ENCODE measurements at regions not wholly inside any gene's neighbourhood (a gene's known extent, or its start where the extent isn't known, plus 50 kb on each side); places are given as distances from the start of the nearest gene placed in this dataset.

DNA sequence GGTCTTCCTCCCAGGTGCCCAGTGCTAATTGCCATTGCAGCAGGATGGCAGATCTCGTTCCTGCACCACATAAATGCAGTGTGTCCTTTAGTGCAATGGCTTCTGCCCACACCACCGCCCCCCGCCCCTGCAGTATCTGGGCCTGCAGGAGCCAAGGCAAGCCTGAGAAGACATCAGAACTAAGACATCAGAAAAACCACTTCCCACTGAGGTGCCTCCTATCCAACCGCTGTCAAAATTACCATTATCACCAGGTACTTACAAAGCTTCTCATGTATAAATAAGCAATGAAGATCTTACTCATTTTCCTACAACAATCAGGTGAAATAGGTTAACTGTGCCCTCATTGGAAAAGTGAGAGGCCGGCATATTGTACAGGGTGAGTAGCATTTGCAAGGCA, 228.8 kb downstream of the FBXO15 start:
- no peak for DNase-seq (ENCODE audit: low spot score)

DNA sequence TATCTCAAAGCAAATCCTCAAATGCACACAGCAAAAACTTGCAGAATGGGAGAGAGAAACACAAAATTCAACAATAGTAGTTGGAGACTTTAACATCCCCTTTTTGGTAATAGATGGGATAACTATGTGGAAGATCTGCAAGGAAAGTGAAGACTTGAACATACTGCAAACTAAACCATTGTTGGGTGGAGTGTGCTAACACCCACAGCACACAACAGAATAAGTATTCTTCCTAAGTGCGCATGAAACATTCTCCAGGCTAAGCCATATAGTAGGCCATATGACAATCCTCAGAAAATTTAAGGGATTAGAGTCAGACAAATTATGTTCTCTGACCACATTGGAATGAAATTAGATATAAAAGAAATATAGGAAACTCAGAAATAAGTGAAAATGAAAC, 230.6 kb downstream of the FBXO15 start:
- DNase-seq (ENCODE audit: low spot score), result no peak

DNA sequence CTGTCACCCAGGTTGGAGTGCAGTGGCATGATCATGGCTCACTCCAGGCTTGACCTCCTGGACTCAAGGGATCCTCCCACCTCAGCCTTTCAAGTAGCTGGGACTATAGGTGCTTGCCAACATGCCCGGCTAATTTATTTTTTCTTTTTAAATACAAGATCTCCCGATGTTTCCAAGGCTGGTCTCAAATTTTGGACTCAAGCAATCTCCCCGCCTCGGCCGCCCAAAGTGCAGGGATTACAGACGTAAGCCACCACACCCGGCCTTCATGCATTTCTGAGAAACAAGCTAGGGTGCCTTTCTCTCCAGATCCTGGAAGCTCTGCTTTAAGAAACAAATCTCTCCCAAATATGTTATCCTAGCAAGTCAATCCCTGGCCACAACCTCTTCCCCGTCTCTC, 234.1 kb downstream of the FBXO15 start:
- no peak for DNase-seq (ENCODE audit: low spot score)

DNA sequence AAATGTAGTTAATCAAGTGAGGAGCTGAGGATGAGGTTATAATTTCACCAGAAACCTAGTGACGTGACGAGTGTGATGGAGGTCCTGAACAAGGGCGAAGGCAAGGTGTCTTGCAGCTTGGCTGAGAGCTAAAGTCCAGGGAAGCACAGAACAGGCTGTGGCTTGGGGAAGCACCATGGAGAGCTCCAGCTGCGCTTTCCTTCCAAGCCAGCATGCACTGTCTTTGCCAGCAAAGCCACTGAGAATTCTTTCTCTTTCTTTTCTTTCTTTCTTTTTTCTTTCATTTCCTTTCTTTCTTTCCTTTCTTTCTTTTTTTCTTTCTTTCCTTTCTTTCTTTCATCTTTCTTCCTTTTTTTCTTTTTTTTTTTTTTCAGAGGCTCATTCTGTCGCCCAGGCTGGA, 239.3 kb downstream of the FBXO15 start:
- DNase-seq (ENCODE audit: low spot score), result no peak

DNA sequence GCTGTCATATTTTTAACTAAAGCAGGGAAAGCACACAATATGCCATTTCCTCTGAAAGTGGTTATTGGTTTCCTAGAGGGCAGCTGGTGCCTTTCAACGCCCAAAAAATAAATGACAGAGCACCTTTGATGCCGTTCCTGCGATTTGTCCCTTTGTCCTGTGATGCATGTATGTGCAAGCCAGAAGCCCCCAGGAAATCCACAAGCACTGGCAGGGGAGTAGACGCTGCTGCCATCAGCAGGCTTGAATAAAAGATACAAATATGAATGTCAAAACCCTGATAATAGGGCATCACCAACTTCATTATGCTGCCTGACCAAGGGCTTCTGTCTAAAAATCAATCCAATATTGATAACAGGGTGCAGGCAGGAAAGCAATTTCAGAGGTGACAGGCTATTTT, 246.1 kb downstream of the FBXO15 start:
- no peak for DNase-seq (ENCODE audit: low spot score)

DNA sequence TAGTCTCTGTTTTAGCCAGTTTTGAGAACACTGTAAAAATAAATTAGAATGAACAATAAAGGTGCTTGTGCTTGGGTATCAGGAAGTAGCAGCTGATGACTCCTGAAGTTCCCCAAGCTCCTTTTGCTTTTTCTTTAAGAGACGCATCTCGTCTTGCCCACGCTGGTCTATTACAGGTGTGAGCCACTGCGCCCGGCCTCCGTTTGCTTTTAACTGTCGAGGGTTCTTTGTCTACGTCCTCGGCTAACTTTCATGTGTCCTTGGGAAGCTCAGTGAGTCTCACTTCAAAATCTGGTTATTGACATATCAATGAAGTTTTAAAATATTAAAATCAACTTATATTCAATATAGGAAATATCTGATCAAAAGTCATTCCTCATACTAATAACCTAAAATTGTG, 246.5 kb downstream of the FBXO15 start:
- DNase-seq (ENCODE audit: low spot score), result no peak

DNA sequence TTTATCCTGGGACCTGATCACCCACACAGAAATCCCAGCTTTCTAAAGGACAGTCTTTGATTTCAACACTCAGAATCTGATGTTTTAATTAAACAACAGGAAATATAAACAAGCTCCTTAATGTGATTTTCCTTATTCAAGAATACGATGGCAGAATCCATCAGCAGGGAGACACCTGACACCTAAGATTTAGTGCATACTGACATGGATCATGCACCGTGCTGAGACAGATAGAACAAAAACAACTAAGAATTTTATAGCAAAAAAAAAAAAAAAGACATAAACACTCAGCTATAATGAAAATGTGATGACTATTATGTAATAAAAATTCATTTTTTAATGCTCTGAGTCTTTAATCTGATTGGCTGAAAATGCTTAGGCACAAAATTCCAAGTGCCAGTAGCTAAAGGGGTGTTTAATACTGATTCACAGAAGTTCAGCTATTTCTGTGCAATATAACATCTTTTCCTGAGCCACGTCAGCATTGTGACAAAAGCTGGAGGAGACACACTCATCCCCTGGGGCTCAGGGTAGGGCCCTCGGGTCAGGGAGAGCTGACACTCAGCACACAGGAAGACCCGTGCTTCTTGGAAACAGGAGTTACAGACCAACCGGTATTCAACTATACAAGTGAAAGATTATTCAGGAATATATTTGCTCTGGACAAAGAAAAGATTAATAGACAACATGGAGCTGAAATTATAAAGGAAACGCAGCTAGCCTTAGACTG, 247.4 kb downstream of the FBXO15 start:
- no peak for DNase-seq (ENCODE audit: low spot score)

DNA sequence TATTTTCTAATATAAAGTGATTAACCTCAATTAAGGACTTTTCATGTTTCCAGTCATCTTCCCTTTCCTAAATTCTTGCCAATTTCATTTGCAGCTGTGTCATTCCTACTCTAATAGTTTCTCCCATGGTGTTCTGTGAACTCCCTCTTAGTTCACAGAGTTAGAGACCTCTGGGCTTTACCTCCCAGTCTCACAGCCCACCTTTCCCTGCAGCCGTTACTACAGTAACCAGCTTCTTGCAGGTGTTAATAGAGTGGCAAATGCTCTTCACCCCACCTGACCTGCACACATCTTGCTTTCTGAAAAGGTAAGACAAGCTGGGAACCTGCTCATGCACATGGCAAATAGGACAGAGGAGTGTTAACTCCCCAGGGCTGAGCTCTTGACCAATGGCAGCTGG, 250.1 kb downstream of the FBXO15 start:
- no peak for DNase-seq (ENCODE audit: low spot score)

DNA sequence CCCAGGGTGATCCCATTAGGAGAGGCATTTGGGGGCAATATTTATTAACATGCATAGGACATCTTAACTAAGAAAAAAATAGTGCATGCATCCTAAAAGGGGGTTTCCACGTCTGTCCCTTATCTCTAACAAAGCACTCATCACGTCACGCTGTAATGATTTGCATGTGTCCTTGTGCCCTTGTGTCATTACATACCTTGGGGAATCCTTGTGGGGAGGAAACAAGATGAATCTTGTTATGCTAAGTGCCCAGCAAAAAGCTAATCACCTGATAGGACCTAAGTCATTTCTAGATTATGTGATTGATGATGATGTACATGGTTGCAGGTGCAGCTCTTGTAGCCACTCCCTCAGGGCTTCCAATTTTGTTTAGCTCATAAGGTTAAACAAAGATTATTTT, 250.9 kb downstream of the FBXO15 start:
- no peak for DNase-seq (ENCODE audit: low spot score)

DNA sequence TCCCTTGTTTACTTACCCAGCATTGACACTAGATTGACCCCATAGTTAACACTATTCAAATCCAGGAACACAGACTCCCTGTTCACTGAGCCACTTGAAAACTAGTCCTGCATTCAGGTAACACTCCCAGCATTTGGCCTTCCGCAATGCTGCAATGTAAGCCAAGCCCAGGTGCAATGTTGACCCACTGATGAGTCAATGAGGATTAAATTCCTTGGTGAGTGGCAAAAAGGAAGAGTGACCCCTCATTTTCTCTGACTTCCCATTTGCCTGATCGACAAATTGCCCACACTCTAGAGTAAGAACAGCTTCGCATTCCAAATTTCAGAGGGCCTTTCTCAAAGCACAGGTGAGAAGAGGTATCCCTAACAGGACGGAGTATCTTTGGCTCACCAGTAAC, 251.9 kb downstream of the FBXO15 start:
- DNase-seq (ENCODE audit: low spot score), result no peak

DNA sequence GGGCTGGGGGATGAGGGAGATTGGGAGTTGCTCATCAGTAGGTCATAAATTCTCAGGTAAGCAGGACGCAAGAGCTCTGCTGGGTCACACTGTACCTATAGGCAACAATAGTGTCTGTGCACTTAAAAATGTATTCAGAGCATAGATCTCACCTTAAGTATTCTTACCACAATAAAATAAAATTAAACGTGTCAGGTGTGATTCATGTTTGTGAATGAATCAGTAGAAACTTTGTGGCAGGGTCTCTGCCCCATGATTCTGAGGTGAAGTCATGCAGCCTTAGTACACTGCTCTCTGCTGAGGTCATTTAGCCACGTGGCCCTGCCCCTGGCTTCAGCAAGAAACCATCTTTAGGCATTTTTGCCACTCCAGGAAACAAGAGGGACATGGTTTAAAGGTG, 253.8 kb downstream of the FBXO15 start:
- DNase-seq (ENCODE audit: low spot score), result no peak

DNA sequence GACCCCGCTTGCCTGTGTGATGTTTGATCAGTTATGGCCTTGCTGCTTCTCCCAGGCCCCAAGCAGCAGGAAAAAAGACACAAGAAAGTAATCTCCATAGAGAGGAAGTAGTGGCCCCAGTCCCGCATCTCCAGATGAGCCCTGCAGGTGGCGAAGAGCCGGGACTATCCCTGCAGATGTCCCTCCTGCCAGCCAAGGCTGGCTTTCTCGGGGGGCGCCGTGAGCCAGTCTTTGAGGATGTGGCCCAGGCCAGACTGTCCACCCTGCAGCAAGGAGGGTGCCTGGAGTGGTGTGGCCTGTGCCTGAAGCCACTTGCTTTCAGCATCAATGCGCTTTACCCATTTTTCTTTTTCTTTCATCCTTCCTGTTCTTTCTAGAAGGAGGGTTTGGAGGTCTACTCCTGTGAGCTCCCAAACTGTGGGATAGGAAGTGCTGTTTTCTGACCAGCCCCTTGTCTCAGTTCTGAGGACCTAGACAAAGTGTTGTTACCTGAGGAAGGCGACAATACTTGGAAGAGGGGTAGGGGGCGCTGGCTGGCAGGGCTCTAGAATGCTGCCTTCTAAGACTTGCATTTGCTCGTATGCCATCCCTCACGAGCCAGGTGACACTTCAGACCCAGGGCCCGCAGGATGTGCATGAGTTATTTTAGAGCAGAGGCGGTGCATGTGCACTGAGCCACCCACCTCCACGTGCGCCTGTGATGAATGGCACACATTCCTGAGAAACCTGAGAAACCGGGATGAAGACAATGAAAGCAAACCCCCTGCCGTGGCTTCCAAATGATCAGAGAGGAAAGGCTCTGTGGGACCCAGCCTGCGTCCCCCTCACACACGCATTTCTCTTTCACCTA, 255.8 kb downstream of the FBXO15 start:
- DNase-seq (ENCODE audit: low spot score), result no peak

DNA sequence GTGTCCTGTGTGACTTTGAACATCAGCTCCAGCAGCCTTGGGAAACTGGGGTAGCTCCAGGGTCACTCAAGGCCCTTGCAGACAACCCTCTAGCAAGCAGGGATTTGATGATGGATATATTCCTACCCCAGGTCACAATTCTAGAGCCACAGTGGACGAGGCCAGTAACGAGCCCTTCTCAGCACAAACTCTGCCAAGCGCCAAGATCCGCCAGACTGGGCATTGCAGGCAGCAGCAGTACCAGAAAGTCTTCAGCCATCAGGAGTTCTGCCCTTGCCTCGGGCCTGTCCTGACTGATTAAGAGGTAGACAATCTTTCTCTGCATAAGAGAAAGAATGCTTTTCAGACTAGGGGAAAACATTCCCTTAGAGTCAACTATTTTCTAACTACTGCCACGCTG, 259.1 kb downstream of the FBXO15 start:
- DNase-seq (ENCODE audit: low spot score), result no peak

DNA sequence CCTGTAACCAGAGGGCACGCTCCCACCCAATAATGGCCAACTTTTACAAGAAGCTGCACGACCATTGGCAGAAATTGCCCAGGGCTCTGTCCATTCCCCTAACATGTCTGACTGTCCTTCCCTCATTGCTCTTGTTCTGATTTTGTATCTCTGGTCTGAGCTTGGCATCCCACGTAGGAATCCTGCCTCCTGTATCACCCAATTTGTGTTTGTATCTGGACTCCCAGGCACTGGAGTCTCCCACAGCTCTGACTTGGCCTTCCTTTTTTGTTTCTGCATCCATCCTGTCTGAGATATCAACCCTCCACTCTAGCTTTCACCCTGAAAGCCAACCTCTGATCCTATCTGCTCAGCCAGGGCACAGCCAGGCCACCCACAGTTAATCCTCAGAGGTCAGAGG, 259.8 kb downstream of the FBXO15 start:
- no peak for DNase-seq (ENCODE audit: low spot score)

DNA sequence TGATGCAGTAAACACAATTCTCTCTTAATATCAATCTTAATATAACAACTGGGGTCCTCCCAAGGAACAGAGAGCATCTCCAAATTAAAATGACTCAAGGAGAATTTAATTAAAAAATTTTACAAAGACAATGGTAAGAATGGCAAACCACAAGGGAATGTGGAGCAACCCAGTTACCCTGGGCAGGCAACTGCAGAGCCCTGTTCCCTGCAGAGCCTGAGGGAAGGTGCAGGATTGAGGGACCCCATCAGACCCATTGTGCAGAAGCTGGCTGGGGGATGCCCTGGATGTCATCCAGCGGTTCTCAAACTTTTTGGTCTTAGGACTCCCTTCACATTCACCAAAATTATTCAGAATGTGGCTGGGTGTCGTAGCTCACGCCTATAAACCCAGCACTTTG, 262.8 kb downstream of the FBXO15 start:
- DNase-seq (ENCODE audit: low spot score), result no peak

DNA sequence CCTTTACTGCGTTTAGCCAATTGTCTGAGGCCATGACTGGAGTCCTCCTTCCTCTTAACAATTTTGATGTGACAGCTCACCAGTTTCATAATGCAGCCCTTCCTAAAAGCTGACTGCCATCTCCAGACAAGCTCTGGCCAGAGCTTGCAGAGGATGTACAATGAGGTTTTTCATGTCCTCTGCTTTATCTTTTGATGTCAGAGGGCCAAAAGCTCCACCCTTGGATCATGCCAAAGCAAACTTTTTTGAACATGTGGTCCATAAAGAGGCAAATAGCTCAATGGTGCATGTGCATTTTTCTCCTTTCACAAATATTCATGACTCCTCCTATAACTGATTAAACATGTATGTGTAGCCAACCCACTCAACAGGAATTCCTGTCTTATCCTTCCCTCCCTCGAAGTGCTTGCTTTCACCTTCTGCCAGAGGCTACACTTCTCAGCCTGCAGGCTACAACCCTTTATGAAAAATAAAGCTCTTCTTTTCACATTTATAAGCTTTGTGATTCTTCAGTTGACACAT, 266.2 kb downstream of the FBXO15 start:
- no peak for DNase-seq (ENCODE audit: low spot score)

DNA sequence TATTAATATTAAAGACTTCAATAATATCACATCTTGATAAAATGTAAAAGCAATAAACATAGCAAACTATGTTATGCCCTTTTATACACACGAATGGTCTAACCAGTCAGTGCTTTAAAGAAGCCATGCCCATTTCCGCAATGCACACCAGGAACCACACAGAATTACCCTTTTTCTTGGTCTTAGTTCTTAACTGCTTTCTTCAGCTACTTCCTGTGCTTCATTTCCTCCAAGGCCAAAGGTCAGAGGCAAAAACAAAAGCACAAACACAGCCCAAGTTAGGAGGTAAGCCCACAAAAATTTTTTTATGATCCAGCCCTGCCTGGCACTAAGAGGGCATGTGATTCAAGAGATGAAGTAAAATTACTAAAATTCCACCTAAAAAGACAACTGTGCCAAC, 267.2 kb downstream of the FBXO15 start:
- no peak for DNase-seq (ENCODE audit: low spot score)

DNA sequence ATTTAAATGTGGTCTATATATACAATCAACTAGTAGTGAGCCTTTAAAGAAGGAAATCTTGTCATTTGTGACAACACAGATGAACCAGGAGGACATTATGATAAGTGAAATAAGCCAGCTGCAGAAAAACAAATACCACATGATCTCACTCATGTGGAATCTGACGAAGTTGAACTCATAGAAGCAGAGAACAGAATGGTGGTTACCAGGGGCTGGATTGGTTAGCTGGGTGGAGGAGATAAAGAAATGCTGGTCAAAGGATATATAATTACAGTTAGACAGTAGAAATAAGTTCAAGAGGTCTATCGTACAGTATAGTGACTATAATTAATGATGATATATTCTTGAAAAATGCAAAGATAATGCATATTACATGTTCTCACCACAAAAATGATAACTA, 267.9 kb downstream of the FBXO15 start:
- no peak for DNase-seq (ENCODE audit: low spot score)

DNA sequence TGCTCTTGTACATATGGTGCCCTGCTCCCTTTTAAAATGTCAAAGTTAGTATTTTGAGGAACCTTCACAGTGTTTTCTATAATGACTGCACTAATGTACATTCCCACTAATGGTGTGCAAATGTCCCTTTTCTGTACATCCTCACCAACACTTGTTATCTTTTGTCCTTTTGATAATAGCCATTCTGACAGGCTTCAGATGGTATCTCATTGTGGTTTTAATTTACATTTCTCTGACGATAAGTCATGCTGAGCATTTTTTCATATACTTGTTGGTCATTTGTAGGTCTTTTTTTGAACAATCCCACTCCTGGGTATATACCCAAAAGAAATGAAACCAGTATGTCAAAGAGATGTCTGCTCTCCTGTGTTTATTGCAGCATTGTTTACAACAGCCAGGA, 268.3 kb downstream of the FBXO15 start:
- DNase-seq (ENCODE audit: low spot score), result no peak

DNA sequence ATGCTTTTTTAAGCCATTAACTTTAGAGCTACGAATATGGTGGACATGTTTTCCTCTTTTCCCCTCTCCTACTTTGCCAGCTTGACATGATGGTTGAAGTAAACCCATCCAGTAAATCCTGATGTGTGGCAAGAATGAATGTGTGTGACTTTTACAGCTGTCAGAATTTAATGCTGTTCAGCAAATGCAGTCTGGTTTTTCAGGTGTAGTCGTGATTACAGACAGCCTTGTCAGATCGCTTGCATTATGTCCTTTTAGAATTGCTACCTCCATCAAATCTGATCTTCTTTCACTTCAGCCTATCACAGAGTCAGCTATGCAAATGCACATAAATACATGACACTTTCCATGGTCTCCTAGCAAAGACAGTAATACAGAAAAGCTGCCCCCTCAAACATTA, 278.5 kb downstream of the FBXO15 start:
- DNase-seq (ENCODE audit: low spot score), result no peak

DNA sequence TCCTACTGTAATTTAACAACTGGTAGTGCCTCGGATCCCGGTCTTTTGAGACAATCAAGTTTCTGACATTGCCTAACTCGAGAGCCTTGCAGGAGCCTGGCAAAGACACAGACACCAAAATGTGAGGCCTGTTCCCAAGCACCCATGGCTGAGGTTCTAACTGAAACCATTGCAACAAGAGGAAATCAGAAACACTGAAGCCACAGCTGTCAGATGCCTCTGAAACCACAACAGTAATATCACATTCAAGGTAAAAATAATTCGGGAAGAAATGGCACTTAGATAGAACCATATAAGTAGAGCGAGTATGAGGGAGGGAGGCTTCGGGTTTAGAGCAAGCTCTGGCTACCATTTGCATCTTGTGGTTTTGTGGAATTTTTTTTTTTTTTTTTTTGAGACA, 285.9 kb downstream of the FBXO15 start:
- no peak for DNase-seq (ENCODE audit: low spot score)

DNA sequence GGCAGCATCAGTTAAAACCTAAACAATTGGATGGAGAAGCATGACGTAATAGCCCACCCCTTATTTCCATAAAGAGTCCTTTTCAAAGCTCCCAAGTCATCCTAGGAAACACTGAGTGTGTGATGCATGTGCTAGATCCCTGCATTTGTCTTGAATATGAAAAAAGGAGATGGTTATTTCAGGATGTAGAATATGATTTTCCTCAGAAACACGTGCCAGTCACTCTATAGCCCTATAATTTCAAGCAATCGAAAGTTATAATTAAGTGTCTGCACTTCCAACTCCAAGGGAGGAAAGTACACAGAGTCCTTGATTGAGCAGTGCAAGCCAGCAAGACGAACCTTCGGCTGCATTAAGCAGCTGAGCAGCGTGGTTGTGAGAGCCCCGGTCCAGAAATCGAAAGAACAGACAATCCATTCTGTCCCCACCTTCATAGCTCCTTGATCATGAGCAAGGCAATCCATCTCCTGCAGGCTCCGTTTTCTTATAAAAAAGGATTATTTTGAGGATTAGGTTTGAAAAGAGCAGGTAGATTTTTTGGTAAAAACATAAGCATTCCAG, 287.7 kb downstream of the FBXO15 start:
- no peak for DNase-seq (ENCODE audit: low spot score)
